ENCODE measurements at regions not wholly inside any gene's neighbourhood (a gene's known extent, or its start where the extent isn't known, plus 50 kb on each side); places are given as distances from the start of the nearest gene placed in this dataset.
"Not testable (repeated sequence)": the region's sequence is repeated elsewhere in the genome, so short reads cannot be mapped to it uniquely, and the experiment has no call there.

DNA sequence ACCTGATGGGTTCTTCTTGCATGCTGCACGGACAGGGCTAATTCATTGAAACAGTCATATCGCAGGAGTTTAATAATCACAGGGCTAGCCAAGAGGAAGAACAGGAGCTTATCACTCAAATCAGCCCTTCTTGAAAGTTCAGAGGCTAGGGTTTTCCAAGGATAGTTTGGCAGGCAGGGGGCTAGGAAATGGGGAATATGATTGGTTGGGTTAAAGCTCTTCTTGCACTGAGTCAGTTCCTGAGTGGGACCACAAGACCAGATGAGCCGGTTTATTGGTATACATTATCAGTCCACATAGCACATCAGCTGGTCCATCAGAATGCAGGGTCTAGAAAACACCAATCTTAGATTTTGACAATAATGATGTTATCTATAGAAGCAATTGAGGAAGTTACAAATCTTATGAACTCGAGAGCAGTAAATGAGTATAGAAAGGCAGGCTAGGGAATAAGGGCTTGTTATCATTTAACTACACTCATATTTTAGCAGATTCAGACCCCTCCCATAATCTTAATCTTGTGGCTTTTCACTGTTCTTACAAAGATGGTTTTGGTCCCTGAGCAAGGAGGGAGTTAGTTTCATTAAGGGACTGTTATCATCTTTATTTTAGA is 58.1 kb upstream of the SLC25A36 start:
- Histone ChIP-seq H3K27me3 (peaks cover 0 to 8% (median 0%) of the 10 kb centered on the region in 4 donors), H3K36me3 (no peaks in the 10 kb centered on the region), H3K4me1 (no peaks in the 10 kb centered on the region), H3K4me3 (no peak overlapping the region), H3K9me3 (no peaks in the 10 kb centered on the region), H3K27ac (no peak overlapping the region)
- DNase-seq, result no peak
- intact Hi-C loops (cut with DNase I), result no loop called here
- WGBS, 2 donors, result 63 to 66% methylated on average over 4 of the region's 4 CpGs
- TF ChIP-seq, protein P1, sequence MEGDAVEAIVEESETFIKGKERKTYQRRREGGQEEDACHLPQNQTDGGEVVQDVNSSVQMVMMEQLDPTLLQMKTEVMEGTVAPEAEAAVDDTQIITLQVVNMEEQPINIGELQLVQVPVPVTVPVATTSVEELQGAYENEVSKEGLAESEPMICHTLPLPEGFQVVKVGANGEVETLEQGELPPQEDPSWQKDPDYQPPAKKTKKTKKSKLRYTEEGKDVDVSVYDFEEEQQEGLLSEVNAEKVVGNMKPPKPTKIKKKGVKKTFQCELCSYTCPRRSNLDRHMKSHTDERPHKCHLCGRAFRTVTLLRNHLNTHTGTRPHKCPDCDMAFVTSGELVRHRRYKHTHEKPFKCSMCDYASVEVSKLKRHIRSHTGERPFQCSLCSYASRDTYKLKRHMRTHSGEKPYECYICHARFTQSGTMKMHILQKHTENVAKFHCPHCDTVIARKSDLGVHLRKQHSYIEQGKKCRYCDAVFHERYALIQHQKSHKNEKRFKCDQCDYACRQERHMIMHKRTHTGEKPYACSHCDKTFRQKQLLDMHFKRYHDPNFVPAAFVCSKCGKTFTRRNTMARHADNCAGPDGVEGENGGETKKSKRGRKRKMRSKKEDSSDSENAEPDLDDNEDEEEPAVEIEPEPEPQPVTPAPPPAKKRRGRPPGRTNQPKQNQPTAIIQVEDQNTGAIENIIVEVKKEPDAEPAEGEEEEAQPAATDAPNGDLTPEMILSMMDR (IDR thresholded peaks at IDR 0.05), result no peak
- TF ChIP-seq POLR2A (IDR thresholded peaks at IDR 0.05), result no peak

DNA sequence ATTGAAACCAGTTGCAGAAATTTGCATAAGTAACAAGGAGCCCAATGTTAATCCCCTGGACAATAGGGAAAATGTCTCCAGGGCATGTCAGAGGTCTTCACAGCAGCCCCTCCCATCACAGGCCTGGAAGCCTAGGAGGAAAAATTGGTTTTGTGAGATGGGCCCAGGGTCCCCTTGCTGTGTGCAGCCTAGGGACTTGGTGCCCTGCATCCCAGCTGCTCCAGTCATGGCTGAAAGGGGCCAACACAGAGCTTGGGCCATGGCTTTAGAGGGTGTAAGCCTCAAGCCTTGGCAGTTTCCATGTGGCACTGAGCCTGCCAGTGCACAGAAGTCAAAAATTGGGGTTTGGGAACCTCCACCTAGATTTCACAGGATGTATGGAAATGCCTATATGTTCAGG is 55.9 kb upstream of the SLC25A36 start:
- H3K36me3 ChIP-seq; intact Hi-C loops (cut with DNase I); H3K27ac ChIP-seq; DNase-seq; H3K27me3 ChIP-seq; H3K9me3 ChIP-seq; H3K4me3 ChIP-seq; H3K4me1 ChIP-seq: not testable (repeated sequence)

All from esophagus squamous epithelium (tissue), 5 donors.